Astrocyte of the spinal cord (primary cell): ENCODE measurements at regions not wholly inside any gene's neighbourhood (a gene's known extent, or its start where the extent isn't known, plus 50 kb on each side); places are given as distances from the start of the nearest gene placed in this dataset.

Source experiments
- DNase-seq: peaks from one replicate; pipeline ENCODE4 v3.0.0; 2011; ENCODE audit warnings: low read depth, low spot score
- H3K4me3 ChIP-seq: 2 replicates; pipeline ENCODE4 v1.5.1; 2011; ENCODE audit warnings: low read depth, mild to moderate bottlenecking, low read length, moderate library complexity
- in situ Hi-C: cut with HindIII; loops from 2 replicates; pipeline ENCODE4 v1.10.0; 2017; ENCODE audit warnings: low sequenced_read_pairs
- TF ChIP-seq, protein P1 (sequence below): IDR thresholded peaks from 2 replicates; pipeline ENCODE4 v1.5.1; 2012; ENCODE audit warnings: low read depth, mild to moderate bottlenecking, low read length, inconsistent platforms

DNA sequence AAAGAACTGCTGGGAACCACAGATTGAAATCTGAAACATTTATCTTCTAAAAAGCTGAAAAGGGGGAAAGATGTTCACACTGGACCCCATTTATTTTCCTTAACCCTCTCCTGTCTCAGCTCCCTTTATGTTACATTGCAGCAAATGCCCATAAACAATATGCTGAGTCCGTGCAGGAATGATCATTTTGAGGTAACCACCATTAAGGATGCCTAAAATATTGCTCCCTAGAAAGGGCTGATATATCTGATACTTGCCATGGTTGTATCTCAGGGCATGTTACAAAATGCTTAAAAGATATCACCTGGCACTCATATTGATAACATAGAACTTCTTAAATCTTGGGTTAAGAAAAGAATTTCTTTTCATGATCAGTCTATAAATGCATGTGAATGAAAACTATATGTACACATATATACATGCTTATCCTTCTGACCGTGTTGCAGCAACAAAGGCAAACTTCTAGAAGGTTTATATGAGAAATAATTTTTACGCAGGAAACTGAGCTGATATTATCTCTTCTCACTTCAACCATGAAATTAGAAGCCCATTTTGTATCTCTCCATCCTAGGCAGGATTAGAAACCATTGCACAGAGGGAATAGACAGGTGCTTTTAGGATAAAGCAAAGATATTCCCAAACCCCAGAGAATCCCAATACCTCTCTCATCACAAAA lies 362.7 kb upstream of the SLC30A5 start:
- TF ChIP-seq, protein P1, sequence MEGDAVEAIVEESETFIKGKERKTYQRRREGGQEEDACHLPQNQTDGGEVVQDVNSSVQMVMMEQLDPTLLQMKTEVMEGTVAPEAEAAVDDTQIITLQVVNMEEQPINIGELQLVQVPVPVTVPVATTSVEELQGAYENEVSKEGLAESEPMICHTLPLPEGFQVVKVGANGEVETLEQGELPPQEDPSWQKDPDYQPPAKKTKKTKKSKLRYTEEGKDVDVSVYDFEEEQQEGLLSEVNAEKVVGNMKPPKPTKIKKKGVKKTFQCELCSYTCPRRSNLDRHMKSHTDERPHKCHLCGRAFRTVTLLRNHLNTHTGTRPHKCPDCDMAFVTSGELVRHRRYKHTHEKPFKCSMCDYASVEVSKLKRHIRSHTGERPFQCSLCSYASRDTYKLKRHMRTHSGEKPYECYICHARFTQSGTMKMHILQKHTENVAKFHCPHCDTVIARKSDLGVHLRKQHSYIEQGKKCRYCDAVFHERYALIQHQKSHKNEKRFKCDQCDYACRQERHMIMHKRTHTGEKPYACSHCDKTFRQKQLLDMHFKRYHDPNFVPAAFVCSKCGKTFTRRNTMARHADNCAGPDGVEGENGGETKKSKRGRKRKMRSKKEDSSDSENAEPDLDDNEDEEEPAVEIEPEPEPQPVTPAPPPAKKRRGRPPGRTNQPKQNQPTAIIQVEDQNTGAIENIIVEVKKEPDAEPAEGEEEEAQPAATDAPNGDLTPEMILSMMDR: no peak
- H3K4me3 ChIP-seq: no peak overlapping the region
- in situ Hi-C loops: no loop called here
- DNase-seq: no peak

DNA sequence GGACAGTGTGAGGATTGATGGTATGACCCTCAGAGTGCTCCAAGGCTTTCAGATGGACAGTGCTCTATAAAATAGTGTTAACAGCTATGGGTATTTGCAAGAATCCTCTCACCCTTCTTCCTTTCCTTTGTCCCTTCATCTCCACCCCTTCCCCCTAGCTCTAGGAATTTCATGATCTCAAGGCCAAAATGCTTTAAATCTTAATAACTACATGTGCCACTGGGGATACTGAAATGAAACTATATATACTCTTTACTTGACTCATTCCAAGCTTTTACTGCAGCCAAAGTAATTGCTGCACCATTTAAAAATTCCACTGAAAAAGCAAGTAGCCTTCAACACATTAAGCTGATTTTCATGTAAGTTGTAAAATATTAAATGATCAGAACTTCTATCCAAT lies 361.6 kb upstream of the SLC30A5 start:
- TF ChIP-seq, protein P1: no peak
- DNase-seq: no peak
- in situ Hi-C loops: no loop called here
- no peak overlapping the region for H3K4me3 ChIP-seq

DNA sequence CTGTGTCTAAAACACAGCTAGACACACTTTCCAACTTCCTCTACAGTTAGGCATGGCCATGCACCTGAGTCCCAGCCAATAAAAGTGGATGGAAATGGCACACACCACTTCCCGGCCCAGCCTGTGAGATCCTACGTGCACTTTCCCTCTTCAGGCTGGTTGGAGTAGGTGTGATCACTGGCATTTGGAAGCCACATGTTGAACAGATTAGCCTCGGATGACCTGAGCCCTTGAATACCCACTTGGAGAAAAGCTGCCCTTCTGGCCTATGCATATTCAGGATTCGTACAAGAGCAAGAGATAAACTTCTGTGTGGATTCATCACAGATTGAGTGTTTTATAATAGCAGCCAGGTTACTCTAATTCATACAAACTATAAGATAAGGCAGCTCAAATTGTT lies 359.0 kb upstream of the SLC30A5 start:
- TF ChIP-seq, protein P1: no peak
- in situ Hi-C loops: no loop called here
- H3K4me3 ChIP-seq: no peak overlapping the region
- no peak for DNase-seq

DNA sequence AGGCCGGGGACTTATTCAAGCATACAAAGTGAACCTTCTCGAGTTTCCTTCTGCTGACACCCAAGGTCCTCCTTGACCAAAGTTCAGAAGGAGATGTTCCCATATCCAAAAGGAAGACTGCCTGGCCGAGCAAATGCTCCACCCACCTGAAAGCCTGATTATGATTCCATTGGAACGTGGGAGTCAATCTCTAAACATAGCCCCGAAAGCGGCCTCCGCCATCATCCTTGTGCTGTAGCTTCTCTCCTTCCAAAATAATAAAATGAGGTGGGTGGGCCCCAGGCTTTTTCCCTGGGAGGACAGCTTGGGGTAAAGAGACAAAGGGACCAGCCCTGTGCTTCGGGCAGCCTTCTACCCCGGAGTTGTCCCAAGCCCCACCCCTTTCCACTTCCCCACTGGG lies 355.6 kb upstream of the SLC30A5 start:
- TF ChIP-seq, protein P1: no peak

DNA sequence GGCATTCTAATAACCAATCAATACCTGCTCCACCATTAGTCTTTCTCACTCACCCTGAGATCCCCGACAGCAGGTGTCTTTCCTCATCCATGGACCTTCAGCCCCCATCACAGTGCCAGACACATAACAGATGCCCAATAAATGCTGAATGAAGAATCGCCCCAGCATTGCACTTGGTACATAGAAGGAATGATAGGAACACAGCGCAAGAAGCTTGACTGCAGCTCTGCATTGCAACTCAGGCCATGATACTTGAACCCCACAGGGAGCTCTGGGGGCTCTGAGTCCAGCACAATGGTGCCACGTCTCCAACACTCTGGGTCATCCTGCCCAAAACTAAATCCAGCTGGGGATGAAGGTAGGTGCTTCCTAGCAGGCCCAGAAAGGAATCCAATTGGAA lies 355.0 kb upstream of the SLC30A5 start:
- H3K4me3 ChIP-seq: no peak overlapping the region
- in situ Hi-C loops: no loop called here
- DNase-seq: no peak
- TF ChIP-seq, protein P1: no peak

More for the DNA sequence above, 355.6 kb upstream of the SLC30A5 start:
- no peak overlapping the region for H3K4me3 ChIP-seq
- in situ Hi-C loops: no loop called here
- DNase-seq: no peak

DNA sequence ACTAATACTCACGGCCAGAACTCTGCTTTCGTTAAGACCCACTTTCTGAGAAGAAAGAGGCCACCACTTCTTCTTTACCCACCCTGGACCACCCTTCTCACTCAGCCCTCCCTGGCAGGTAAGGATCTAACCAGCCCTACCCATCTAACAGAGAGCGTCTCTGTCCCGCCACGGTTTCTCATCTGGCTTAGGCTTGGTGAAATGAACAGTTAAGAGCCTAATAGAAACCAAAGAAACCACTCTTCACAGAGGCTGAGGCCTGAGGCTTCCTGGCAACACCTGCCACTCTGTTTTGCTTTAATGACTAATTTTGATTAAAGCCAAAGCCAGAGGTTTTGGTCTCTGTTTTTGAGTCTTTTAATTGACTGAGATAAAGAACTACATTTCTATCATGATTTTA lies 354.1 kb upstream of the SLC30A5 start:
- DNase-seq: no peak
- TF ChIP-seq, protein P1: no peak
- no peak overlapping the region for H3K4me3 ChIP-seq
- in situ Hi-C loops: no loop called here
